HCT116 (cell line): ENCODE measurements at regions not wholly inside any gene's neighbourhood (a gene's known extent, or its start where the extent isn't known, plus 50 kb on each side); places are given as distances from the start of the nearest gene placed in this dataset.

Source experiments
- ATAC-seq: fragments of 200-7000 bp; cut with Tn5 transposase; 2 replicates; pipeline ENCODE4 v1.9.1; 2020; ENCODE audit warnings: mild to moderate bottlenecking, moderate library complexity
- BruUV-seq: library from RNA; stranded (reverse); fragments of 400-500 nt; replicated peaks from 2 replicates; lab custom pipeline; 2021; lab: Mats Ljungman, UMichigan
- CTCF ChIA-PET: fragments of 300-600 bp; sonication (Branson Sonifier 250); formaldehyde crosslinking; loops from one replicate; lab custom pipeline; 2021; ENCODE audit warnings: antibody characterized with exemption; lab: Charles Lee
- POLR2A ChIA-PET: fragments of 300-600, 350-600 bp; sonication (Branson Sonifier 250); formaldehyde crosslinking; loops from one replicate; lab custom pipeline; 2021; ENCODE audit warnings: antibody characterized with exemption; lab: Charles Lee
- RAD21 ChIA-PET, 2 experiments: fragments of 300-600 bp; sonication (Branson Sonifier 250); formaldehyde crosslinking; loops; one replicate each; lab custom pipeline; 2023; ENCODE audit warnings: low total read pairs in 2 of 2; ENCODE audit not compliant: uncharacterized antibody in 2 of 2, unreplicated experiment in 2 of 2, low non-redundant PET in 1 of 2; lab: Charles Lee
- DNase-seq: peaks from one replicate; pipeline ENCODE4 v3.0.0-alpha.2; 2010; ENCODE audit warnings: low read depth, low spot score
- H2AFZ ChIP-seq: fragments of 200-600 bp; shearing (Covaris generic), sonication (generic); 2 replicates; pipeline ENCODE4 v1.6.1; 2017; ENCODE audit warnings: low read depth, mixed run types, mixed read lengths, antibody characterized with exemption, low read length; ENCODE audit not compliant: poor library complexity, severe bottlenecking
- H3K27ac ChIP-seq: 2 replicates; pipeline ENCODE4 v1.5.1; 2012; ENCODE audit warnings: low read depth, low read length
- H3K27me3 ChIP-seq: fragments of 200-600 bp; sonication (generic); 2 replicates; pipeline ENCODE4 v1.6.1; 2016; ENCODE audit warnings: mixed run types, low read length, mixed read lengths; ENCODE audit not compliant: insufficient read depth
- H3K36me3 ChIP-seq, 2 experiments: fragments of 200-500 bp in 1 of 2; fragments of 200-600 bp in 1 of 2; sonication (Bioruptor generic) in 1 of 2; sonication (generic) in 1 of 2; 2 replicates each; pipeline versions ENCODE4 v1.5.1 to v1.6.1; 2014 to 2016; ENCODE audit warnings: low read length in 2 of 2, inconsistent platforms in 1 of 2, mixed read lengths in 1 of 2, mixed run types in 1 of 2; ENCODE audit not compliant: insufficient read depth in 2 of 2, control insufficient read depth in 1 of 2
- H3K4me1 ChIP-seq, 2 experiments: fragments of 200-600 bp in 1 of 2; sonication (generic) in 1 of 2; 2 replicates each; pipeline versions ENCODE4 v1.5.1 to v1.6.1; 2012 to 2017; ENCODE audit warnings: low read length in 2 of 2, inconsistent platforms in 1 of 2, mild to moderate bottlenecking in 1 of 2, mixed read lengths in 1 of 2, mixed run types in 1 of 2, moderate library complexity in 1 of 2; ENCODE audit not compliant: insufficient read depth in 2 of 2, control insufficient read depth in 1 of 2
- H3K4me2 ChIP-seq: fragments of 200-600 bp; sonication (generic); 2 replicates; pipeline ENCODE4 v1.6.1; 2017; ENCODE audit warnings: mixed run types, low read length, mixed read lengths
- H3K4me3 ChIP-seq, 2 experiments: fragments of 200-600 bp in 1 of 2; sonication (generic) in 1 of 2; replicated peaks in 1 of 2; 2 replicates each; pipeline ENCODE4 v1.5.1; 2011 to 2016; ENCODE audit warnings: low read length in 2 of 2, control low read depth in 1 of 2, low read depth in 1 of 2, mild to moderate bottlenecking in 1 of 2, mixed read lengths in 1 of 2, mixed run types in 1 of 2
- H3K79me2 ChIP-seq: fragments of 200-600 bp; sonication (generic); 2 replicates; pipeline ENCODE4 v1.6.1; 2017; ENCODE audit warnings: mild to moderate bottlenecking, mixed run types, low read length, moderate library complexity, mixed read lengths; ENCODE audit not compliant: insufficient read depth
- H3K9ac ChIP-seq: fragments of 200-600 bp; sonication (generic); 2 replicates; pipeline ENCODE4 v1.6.1; 2016; ENCODE audit warnings: low read length, mixed read lengths
- H3K9me2 ChIP-seq: fragments of 200-600 bp; sonication (generic), shearing (Covaris generic); 2 replicates; pipeline ENCODE4 v1.6.1; 2017; ENCODE audit warnings: mixed run types, mild to moderate bottlenecking, moderate library complexity; ENCODE audit not compliant: insufficient read depth
- H3K9me3 ChIP-seq, 2 experiments: fragments of 200-500 bp in 1 of 2; fragments of 200-600 bp in 1 of 2; sonication (Bioruptor generic) in 1 of 2; sonication (generic) in 1 of 2; 2 replicates each; pipeline ENCODE4 v1.6.1; 2014 to 2017; ENCODE audit warnings: low read length in 2 of 2, mixed read lengths in 2 of 2, inconsistent platforms in 1 of 2, low read depth in 1 of 2, mild to moderate bottlenecking in 1 of 2, mixed run types in 1 of 2, moderate library complexity in 1 of 2; ENCODE audit not compliant: control insufficient read depth in 1 of 2, insufficient read depth in 1 of 2
- H4K20me1 ChIP-seq: fragments of 200-600 bp; sonication (generic), shearing (Covaris generic); 2 replicates; pipeline ENCODE4 v1.6.1; 2017; ENCODE audit warnings: mixed run types, mild to moderate bottlenecking, moderate library complexity; ENCODE audit not compliant: insufficient read depth
- ATF3 ChIP-seq: IDR thresholded peaks from 2 replicates; pipeline ENCODE4 v1.6.1; 2012
- CBX3 ChIP-seq: IDR thresholded peaks from 2 replicates; pipeline ENCODE4 v1.6.1; 2012; ENCODE audit warnings: low read depth
- CEBPB ChIP-seq: IDR thresholded peaks from 2 replicates; pipeline ENCODE4 v1.6.1; 2012; ENCODE audit warnings: low read depth
- CTCF ChIP-seq, 3 experiments: fragments of 200-600 bp in 1 of 3; sonication (generic) in 1 of 3; IDR thresholded peaks in 2 of 3; conservative IDR thresholded peaks in 1 of 3; 2 replicates each; pipeline ENCODE4 v1.5.1; 2012 to 2017; ENCODE audit warnings: low read depth in 2 of 3, low read length in 2 of 3, antibody characterized with exemption in 1 of 3, borderline replicate concordance in 1 of 3, control low read depth in 1 of 3, mild to moderate bottlenecking in 1 of 3, mixed read lengths in 1 of 3, mixed run types in 1 of 3, moderate library complexity in 1 of 3; ENCODE audit not compliant: insufficient read depth in 1 of 3
- EGR1 ChIP-seq: IDR thresholded peaks from 2 replicates; pipeline ENCODE4 v1.6.1; 2012; ENCODE audit warnings: low read depth
- ELF1 ChIP-seq: IDR thresholded peaks from 2 replicates; pipeline ENCODE4 v1.6.1; 2012; ENCODE audit warnings: low read depth, borderline replicate concordance
- EZH2 ChIP-seq: fragments of 200-600 bp; sonication (generic); IDR thresholded peaks from 2 replicates; pipeline ENCODE4 v1.6.1; 2017; ENCODE audit warnings: antibody characterized with exemption, mixed run types
- EZH2phosphoT487 ChIP-seq: fragments of 200-600 bp; IDR thresholded peaks from 2 replicates; pipeline ENCODE4 v1.6.1; 2018; ENCODE audit warnings: antibody characterized with exemption, borderline replicate concordance
- JUND ChIP-seq: IDR thresholded peaks from 2 replicates; pipeline ENCODE4 v1.6.1; 2012
- POLR2A ChIP-seq: IDR thresholded peaks from 2 replicates; pipeline ENCODE4 v1.7.0; 2011; ENCODE audit warnings: borderline replicate concordance; ENCODE audit not compliant: insufficient read depth, insufficient read length; ENCODE audit errors: extremely low read depth
- POLR2AphosphoS5 ChIP-seq: IDR thresholded peaks from 2 replicates; pipeline ENCODE4 v1.6.1; 2011; ENCODE audit warnings: mild to moderate bottlenecking, low read depth, low read length, moderate library complexity
- RAD21 ChIP-seq: IDR thresholded peaks from 2 replicates; pipeline ENCODE4 v1.6.1; 2012; ENCODE audit warnings: low read depth, mild to moderate bottlenecking
- REST ChIP-seq: IDR thresholded peaks from 2 replicates; pipeline ENCODE4 v1.6.1; 2012; ENCODE audit warnings: low read depth
- SIN3A ChIP-seq: IDR thresholded peaks from 2 replicates; pipeline ENCODE4 v1.6.1; 2012; ENCODE audit warnings: low read depth
- TCF7L2 ChIP-seq: IDR thresholded peaks from 2 replicates; pipeline ENCODE4 v1.7.0; 2011; ENCODE audit warnings: borderline replicate concordance, inconsistent platforms; ENCODE audit not compliant: insufficient read depth, insufficient read length; ENCODE audit errors: extremely low read depth
- YY1 ChIP-seq: IDR thresholded peaks from 2 replicates; pipeline ENCODE4 v1.6.1; 2011; ENCODE audit warnings: low read length, low read depth, moderate library complexity, mild to moderate bottlenecking; ENCODE audit not compliant: insufficient replicate concordance; ENCODE audit errors: extremely low read depth
- ZBTB33 ChIP-seq: IDR thresholded peaks from 2 replicates; pipeline ENCODE4 v1.6.1; 2011; ENCODE audit warnings: mild to moderate bottlenecking, low read length, moderate library complexity; ENCODE audit not compliant: insufficient replicate concordance; ENCODE audit errors: extremely low read depth
- ZFX ChIP-seq: fragments of 450-650 bp; IDR thresholded peaks from 2 replicates; pipeline ENCODE4 v1.6.1; 2017
- ZNF274 ChIP-seq: fragments of 200-500 bp; sonication (Bioruptor generic); IDR thresholded peaks from 2 replicates; pipeline ENCODE4 v1.6.1; 2014; ENCODE audit warnings: mild to moderate bottlenecking, low read depth, low read length, inconsistent platforms
- intact Hi-C: fragments of 100-400 bp; cut with micrococcal nuclease; formaldehyde crosslinking; loops from 2 replicates; pipeline ENCODE4 v1.10.0; 2022

- TF ChIP-seq ZFX (no peak), CBX3 (no peak), EGR1 (no peak), JUND (no peak), ZNF274 (no peak), TCF7L2 (no peak), CTCF (IDR thresholded peaks at IDR 0.05 in 2 of 3, conservative IDR thresholded peaks at IDR 0.05 in 1 of 3; ENCODE audit: borderline replicate concordance in 1 of 3, insufficient read depth in 1 of 3, low read depth in 2 of 3, low read length in 2 of 3) (no peak), SIN3A (no peak), ZBTB33 (no peak), YY1 (no peak), POLR2AphosphoS5 (no peak), RAD21 (no peak), EZH2phosphoT487 (no peak), EZH2 (no peak), ATF3 (no peak), POLR2A (no peak), ELF1 (no peak), REST (no peak), CEBPB (no peak)
- ChIA-PET CTCF (no interaction called here), POLR2A (no interaction called here), RAD21 (no interaction called here)
- ATAC-seq: no peak
- intact Hi-C loops: no loop called here
- no peak for DNase-seq
- no peaks in the 10 kb centered on the region for H3K27me3 ChIP-seq
- no peak overlapping the region for H3K9ac ChIP-seq
- no peak overlapping the region for H3K27ac ChIP-seq
- H3K4me3 ChIP-seq: no peak overlapping the region
- no peak overlapping the region for H2AFZ ChIP-seq
- no peaks in the 10 kb centered on the region for H3K79me2 ChIP-seq
- no peaks in the 10 kb centered on the region for H3K9me3 ChIP-seq
- H3K36me3 ChIP-seq: no peaks in the 10 kb centered on the region
- no peaks in the 10 kb centered on the region for H3K9me2 ChIP-seq
- BruUV-seq: no TSS peak
- no peak overlapping the region for H3K4me2 ChIP-seq
- H3K4me1 ChIP-seq: no peaks in the 10 kb centered on the region
- H4K20me1 ChIP-seq: no peaks in the 10 kb centered on the region
Observed at GRCh38 chr18:75735291-75735690, 307.8 kb upstream of the SMIM21 start.
